HEK293 (cell line): ENCODE measurements at regions not wholly inside any gene's neighbourhood (a gene's known extent, or its start where the extent isn't known, plus 50 kb on each side); places are given as distances from the start of the nearest gene placed in this dataset.

Source experiments
- BCL11A ChIP-seq: fragments of 450-650 bp; formaldehyde crosslinking; IDR thresholded peaks from 2 replicates; pipeline ENCODE4 v1.5.1; 2016; ENCODE audit warnings: low read depth, missing biosample characterization, missing genetic modification characterization
- CTCF ChIP-seq: fragments of 450-650 bp; formaldehyde crosslinking; IDR thresholded peaks from 2 replicates; pipeline ENCODE4 v1.5.1; 2016; ENCODE audit warnings: missing biosample characterization, missing genetic modification characterization
- HOXA7 ChIP-seq: sonication (generic); formaldehyde crosslinking; IDR thresholded peaks from 2 replicates; pipeline ENCODE4 v1.8.1; 2022; ENCODE audit warnings: missing genetic modification reagents, borderline replicate concordance
- MEIS1 ChIP-seq: sonication (generic); formaldehyde crosslinking; IDR thresholded peaks from 2 replicates; pipeline ENCODE4 v1.8.1; 2022; ENCODE audit warnings: missing genetic modification reagents, mild to moderate bottlenecking, borderline replicate concordance
- MZF1 ChIP-seq: fragments of 450-650 bp; formaldehyde crosslinking; IDR thresholded peaks from 2 replicates; pipeline ENCODE4 v1.5.1; 2017; ENCODE audit warnings: missing biosample characterization, missing genetic modification characterization, borderline replicate concordance
- REST ChIP-seq: fragments of 450-650 bp; formaldehyde crosslinking; IDR thresholded peaks from 2 replicates; pipeline ENCODE4 v1.5.1; 2016; ENCODE audit warnings: missing biosample characterization, missing genetic modification characterization
- TCF7L2 ChIP-seq: IDR thresholded peaks from 2 replicates; pipeline ENCODE4 v1.6.1; 2011; ENCODE audit warnings: low read depth, mild to moderate bottlenecking, inconsistent platforms, low read length, moderate library complexity, borderline replicate concordance
- WT1 ChIP-seq: fragments of 450-650 bp; formaldehyde crosslinking; IDR thresholded peaks from 2 replicates; pipeline ENCODE4 v1.5.1; 2016; ENCODE audit warnings: missing biosample characterization, missing genetic modification characterization
- ZNF266 ChIP-seq: fragments of 450-650 bp; formaldehyde crosslinking; IDR thresholded peaks from 2 replicates; pipeline ENCODE4 v1.5.1; 2016; ENCODE audit warnings: missing biosample characterization, missing genetic modification characterization, low read depth
- ZNF776 ChIP-seq: fragments of 450-650 bp; formaldehyde crosslinking; IDR thresholded peaks from 2 replicates; pipeline ENCODE4 v1.5.0; 2017; ENCODE audit warnings: missing biosample characterization, missing genetic modification characterization, borderline replicate concordance
- TF ChIP-seq, protein P1 (sequence below): fragments of 450-650 bp; formaldehyde crosslinking; IDR thresholded peaks from 2 replicates; pipeline ENCODE4 v1.5.1; 2016; ENCODE audit warnings: missing biosample characterization, missing genetic modification characterization, low read depth

- TF ChIP-seq REST (no peak), WT1 (no peak), ZNF266 (tag by site-specific recombination) (no peak), CTCF (tag by site-specific recombination) (no peak), BCL11A (tag by site-specific recombination) (no peak), TCF7L2 (no peak), ZNF776 (tag by site-specific recombination) (no peak), MEIS1 (CRISPR knock-in tag) (no peak), HOXA7 (CRISPR knock-in tag) (no peak), MZF1 (tag by site-specific recombination) (no peak)
- TF ChIP-seq, protein P1, sequence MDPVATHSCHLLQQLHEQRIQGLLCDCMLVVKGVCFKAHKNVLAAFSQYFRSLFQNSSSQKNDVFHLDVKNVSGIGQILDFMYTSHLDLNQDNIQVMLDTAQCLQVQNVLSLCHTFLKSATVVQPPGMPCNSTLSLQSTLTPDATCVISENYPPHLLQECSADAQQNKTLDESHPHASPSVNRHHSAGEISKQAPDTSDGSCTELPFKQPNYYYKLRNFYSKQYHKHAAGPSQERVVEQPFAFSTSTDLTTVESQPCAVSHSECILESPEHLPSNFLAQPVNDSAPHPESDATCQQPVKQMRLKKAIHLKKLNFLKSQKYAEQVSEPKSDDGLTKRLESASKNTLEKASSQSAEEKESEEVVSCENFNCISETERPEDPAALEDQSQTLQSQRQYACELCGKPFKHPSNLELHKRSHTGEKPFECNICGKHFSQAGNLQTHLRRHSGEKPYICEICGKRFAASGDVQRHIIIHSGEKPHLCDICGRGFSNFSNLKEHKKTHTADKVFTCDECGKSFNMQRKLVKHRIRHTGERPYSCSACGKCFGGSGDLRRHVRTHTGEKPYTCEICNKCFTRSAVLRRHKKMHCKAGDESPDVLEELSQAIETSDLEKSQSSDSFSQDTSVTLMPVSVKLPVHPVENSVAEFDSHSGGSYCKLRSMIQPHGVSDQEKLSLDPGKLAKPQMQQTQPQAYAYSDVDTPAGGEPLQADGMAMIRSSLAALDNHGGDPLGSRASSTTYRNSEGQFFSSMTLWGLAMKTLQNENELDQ (tag by site-specific recombination) = no peak
Measured at GRCh38 chr1:79708646-79709265, 702.2 kb upstream of the ADGRL4 start.
